GM12878 (cell line): ENCODE measurements at regions not wholly inside any gene's neighbourhood (a gene's known extent, or its start where the extent isn't known, plus 50 kb on each side); places are given as distances from the start of the nearest gene placed in this dataset.
"Not testable (repeated sequence)": the region's sequence is repeated elsewhere in the genome, so short reads cannot be mapped to it uniquely, and the experiment has no call there.

ENCODE experiments used
- ATAC-seq: fragments of 200-7000 bp; cut with Tn5 transposase; 3 replicates; pipeline ENCODE4 v1.9.1; 2020; ENCODE audit warnings: mild to moderate bottlenecking, moderate library complexity
- BruUV-seq: library from RNA; stranded (reverse); fragments of 400-500 nt; replicated peaks from 2 replicates; lab custom pipeline; 2021; lab: Mats Ljungman, UMichigan
- CTCF ChIA-PET: fragments of 300-600 bp; sonication (Branson Sonifier 250); formaldehyde crosslinking; extraction: SDS; loops from one replicate; lab custom pipeline; 2021; ENCODE audit warnings: inconsistent platforms; lab: Yijun Ruan, JAX
- POLR2A ChIA-PET: fragments of 350-600 bp; formaldehyde crosslinking; extraction: SDS; loops from one replicate; lab custom pipeline; 2021; ENCODE audit warnings: inconsistent platforms; lab: Charles Lee
- RAD21 ChIA-PET: fragments of 300-600 bp; sonication (Branson Sonifier 250); formaldehyde crosslinking; loops from one replicate; lab custom pipeline; 2023; ENCODE audit warnings: antibody characterized with exemption; ENCODE audit not compliant: unreplicated experiment; lab: Charles Lee
- SMC1A ChIA-PET: fragments of 300-600 bp; sonication (Branson Sonifier 250); formaldehyde crosslinking; loops from one replicate; lab custom pipeline; 2023; ENCODE audit not compliant: unreplicated experiment, uncharacterized antibody; lab: Charles Lee
- DNase-seq: peaks from one replicate; pipeline ENCODE4 v3.0.0-alpha.2; 2011; ENCODE audit warnings: low read depth, low spot score
- FAIRE-seq: peaks from 3 replicates; lab custom pipeline; 2011; peaks lifted over from hg19 to GRCh38; lab: Jason Lieb, UNC
- H2AFZ ChIP-seq: 2 replicates; pipeline ENCODE4 v1.6.0; 2011; ENCODE audit warnings: low read depth, low read length, control low read depth; ENCODE audit not compliant: control insufficient read depth
- H3K27ac ChIP-seq: 2 replicates; pipeline ENCODE4 v1.5.1; 2011; ENCODE audit warnings: control low read depth; ENCODE audit not compliant: control insufficient read depth, insufficient read depth
- H3K27me3 ChIP-seq, 2 experiments: replicated peaks in 1 of 2; 2 replicates each; pipeline versions ENCODE4 v1.6.0 to v1.6.1; 2011; ENCODE audit warnings: low read length in 1 of 2; ENCODE audit not compliant: control insufficient read depth in 2 of 2, insufficient read depth in 2 of 2
- H3K36me3 ChIP-seq, 2 experiments: 2 replicates each; pipeline ENCODE4 v1.5.1; 2011; ENCODE audit warnings: low read length in 1 of 2; ENCODE audit not compliant: control insufficient read depth in 2 of 2, insufficient read depth in 2 of 2
- H3K4me1 ChIP-seq: 2 replicates; pipeline ENCODE4 v1.6.1; 2011; ENCODE audit warnings: mild to moderate bottlenecking, low read length, moderate library complexity, mixed read lengths; ENCODE audit not compliant: control insufficient read depth, insufficient read depth
- H3K4me2 ChIP-seq: 2 replicates; pipeline ENCODE4 v1.6.0; 2011; ENCODE audit warnings: control low read depth; ENCODE audit not compliant: control insufficient read depth, insufficient read depth
- H3K4me3 ChIP-seq: fragments of 200-600 bp; sonication (generic); 2 replicates; pipeline ENCODE4 v1.5.1; 2016
- H3K79me2 ChIP-seq: 2 replicates; pipeline ENCODE4 v1.6.0; 2011; ENCODE audit warnings: low read length; ENCODE audit not compliant: control insufficient read depth, insufficient read depth
- H3K9ac ChIP-seq: 2 replicates; pipeline ENCODE4 v1.8.0; 2011; ENCODE audit warnings: low read length, control low read depth, mixed read lengths; ENCODE audit not compliant: control insufficient read depth, insufficient read depth
- H3K9me3 ChIP-seq: replicated peaks from 3 replicates; pipeline ENCODE4 v1.5.1; 2011; ENCODE audit warnings: mild to moderate bottlenecking, low read length; ENCODE audit not compliant: control insufficient read depth, insufficient read depth
- H4K20me1 ChIP-seq: 2 replicates; pipeline ENCODE4 v1.6.0; 2011; ENCODE audit not compliant: control insufficient read depth, insufficient read depth
- WGBS: methylation state at CpG from one replicate; pipeline ENCODE4 v1.1.6; 2016; ENCODE audit warnings: low lambda C conversion rate; ENCODE audit not compliant: insufficient replicate concordance, insufficient coverage; ENCODE audit errors: missing lambda C conversion rate; 5-methylcytosine and 5-hydroxymethylcytosine counted together
- in situ Hi-C: fragments of 300-500 bp; cut with MboI; formaldehyde crosslinking; loops from 9 replicates; pipeline ENCODE4 v1.14.3; 2018; ENCODE audit warnings: mixed read lengths
- intact Hi-C: fragments of 100-400 bp; cut with micrococcal nuclease; formaldehyde crosslinking; loops from one replicate; pipeline ENCODE4 v1.14.2; 2022; ENCODE audit not compliant: unreplicated experiment

DNA sequence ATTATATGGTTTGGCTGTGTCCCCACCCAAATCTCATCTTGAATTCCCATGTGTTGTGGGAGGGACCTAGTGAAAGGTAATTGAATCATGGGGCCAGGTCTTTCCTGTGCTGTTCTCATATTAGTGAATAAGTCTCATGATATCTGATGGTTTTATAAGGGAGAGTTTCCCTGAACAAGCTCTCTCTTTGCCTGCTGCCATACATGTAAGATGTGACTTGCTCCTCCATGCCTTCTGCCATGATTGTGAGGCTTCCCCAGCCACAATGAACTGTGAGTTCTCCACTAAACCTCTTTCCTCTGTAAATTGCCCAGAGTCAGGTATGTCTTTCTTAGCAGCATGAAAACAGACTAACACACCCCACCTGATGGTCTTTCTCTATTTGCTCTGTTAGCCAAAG, 112.1 kb downstream of the TENT5C start:
- FAIRE-seq, H3K27me3 ChIP-seq, POLR2A ChIA-PET, H3K79me2 ChIP-seq, H3K27ac ChIP-seq, H3K4me1 ChIP-seq, H3K36me3 ChIP-seq, in situ Hi-C loops, H3K4me3 ChIP-seq, H3K9ac ChIP-seq, RAD21 ChIA-PET, H4K20me1 ChIP-seq, DNase-seq, CTCF ChIA-PET, ATAC-seq, H2AFZ ChIP-seq, BruUV-seq, H3K9me3 ChIP-seq, H3K4me2 ChIP-seq: not testable (repeated sequence)
- SMC1A ChIA-PET, result interaction anchor here (0.5 kb wide), 1 partner anchor 1742 kb away, joined by 3 read pairs; no protein-coding TSS in a partner anchor
- intact Hi-C loops, result loop anchor here (5.0 kb wide), 1 partner anchor 34 kb away; no protein-coding TSS in a partner anchor

DNA sequence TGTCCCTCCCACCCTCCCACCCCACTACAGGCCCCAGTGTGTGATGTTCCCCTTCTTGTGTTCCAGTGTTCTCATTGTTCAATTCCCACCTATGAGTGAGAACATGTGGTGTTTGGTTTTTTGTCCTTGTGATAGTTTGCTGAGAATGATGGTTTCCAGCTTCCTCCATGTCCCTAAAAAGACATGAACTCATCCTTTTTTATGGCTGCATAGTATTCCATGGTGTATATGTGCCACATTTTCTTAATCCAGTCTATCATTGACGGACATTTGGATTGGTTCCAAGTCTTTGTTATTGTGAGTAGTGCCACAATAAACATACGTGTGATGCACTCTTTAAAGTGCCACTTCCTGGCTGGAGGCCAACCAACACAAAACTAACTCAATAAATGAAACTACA, 112.7 kb downstream of the TENT5C start:
- WGBS, result 0% methylated on average over 2 of the region's 2 CpGs
- H3K4me3 ChIP-seq, H3K27ac ChIP-seq, in situ Hi-C loops, CTCF ChIA-PET, H3K27me3 ChIP-seq, POLR2A ChIA-PET, H2AFZ ChIP-seq, H3K4me1 ChIP-seq, H3K79me2 ChIP-seq, H3K9ac ChIP-seq, FAIRE-seq, H3K36me3 ChIP-seq, BruUV-seq, RAD21 ChIA-PET, DNase-seq, H3K9me3 ChIP-seq, ATAC-seq, H3K4me2 ChIP-seq, H4K20me1 ChIP-seq: not testable (repeated sequence)
- intact Hi-C loops, result loop anchor here (5.0 kb wide), 1 partner anchor 34 kb away; no protein-coding TSS in a partner anchor
- SMC1A ChIA-PET, result interaction anchor here (0.5 kb wide), 1 partner anchor 1742 kb away, joined by 3 read pairs; no protein-coding TSS in a partner anchor
